HG02588 (cell line): ENCODE measurements at regions not wholly inside any gene's neighbourhood (a gene's known extent, or its start where the extent isn't known, plus 50 kb on each side); places are given as distances from the start of the nearest gene placed in this dataset.

Source experiments
- ATAC-seq: cut with Tn5 transposase; IDR thresholded peaks from one replicate; pipeline ENCODE4 v1.9.1; 2021; ENCODE audit warnings: mild to moderate bottlenecking, moderate library complexity; ENCODE audit not compliant: unreplicated experiment

DNA sequence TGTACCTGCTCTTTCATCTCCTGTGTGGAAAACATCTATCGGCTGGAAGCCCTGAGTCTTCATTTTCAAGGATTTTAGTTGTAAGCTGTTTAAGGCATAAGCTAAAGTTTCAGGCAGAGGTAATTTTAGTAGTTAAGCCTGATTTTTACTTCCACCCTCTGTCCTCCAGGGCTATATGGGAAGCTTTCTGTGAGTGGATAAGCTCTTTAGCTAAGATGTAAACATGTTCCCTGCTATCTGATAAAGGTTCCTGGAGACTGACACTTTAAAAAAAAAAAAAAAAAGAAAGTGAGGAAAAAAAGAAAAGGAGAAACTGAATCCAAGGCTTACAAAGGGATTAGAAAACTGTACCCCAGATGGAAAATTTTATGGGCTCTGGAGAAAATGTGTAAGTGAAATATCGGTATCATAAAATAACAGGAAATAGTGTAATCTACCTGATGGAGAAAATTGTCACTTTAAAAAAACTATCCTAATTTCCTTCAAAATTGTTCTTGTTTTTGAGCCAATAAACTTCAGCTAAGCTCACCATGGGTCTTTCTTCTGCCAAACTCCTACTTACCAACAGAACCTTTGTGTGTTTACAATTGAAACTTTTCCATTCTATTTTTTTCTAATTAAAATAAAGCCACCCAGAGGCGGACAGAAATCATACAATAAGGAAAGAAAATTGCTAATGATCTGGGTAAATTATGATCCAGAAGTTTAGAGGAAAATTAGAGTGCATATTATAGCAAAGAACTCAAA, 180.5 kb downstream of the TGFB2 start:
- ATAC-seq: no peak

DNA sequence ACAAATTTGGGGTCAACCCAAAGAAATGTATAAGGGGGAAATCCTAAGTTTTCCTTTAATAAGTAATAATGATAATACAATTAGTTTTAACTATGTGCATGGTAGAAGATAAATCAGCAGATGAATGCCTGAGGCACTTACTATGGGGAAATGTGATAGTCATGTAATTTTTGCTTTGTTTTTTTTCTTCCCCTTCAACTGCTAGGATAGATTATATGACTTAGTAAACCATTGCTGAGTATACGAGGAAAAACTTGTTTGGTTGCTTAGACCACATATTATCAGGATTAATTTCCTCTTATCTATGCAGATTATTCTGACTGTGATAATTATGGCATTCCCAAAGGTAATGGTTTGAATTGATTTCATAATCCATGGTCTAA, 181.1 kb downstream of the TGFB2 start:
- ATAC-seq: no peak

DNA sequence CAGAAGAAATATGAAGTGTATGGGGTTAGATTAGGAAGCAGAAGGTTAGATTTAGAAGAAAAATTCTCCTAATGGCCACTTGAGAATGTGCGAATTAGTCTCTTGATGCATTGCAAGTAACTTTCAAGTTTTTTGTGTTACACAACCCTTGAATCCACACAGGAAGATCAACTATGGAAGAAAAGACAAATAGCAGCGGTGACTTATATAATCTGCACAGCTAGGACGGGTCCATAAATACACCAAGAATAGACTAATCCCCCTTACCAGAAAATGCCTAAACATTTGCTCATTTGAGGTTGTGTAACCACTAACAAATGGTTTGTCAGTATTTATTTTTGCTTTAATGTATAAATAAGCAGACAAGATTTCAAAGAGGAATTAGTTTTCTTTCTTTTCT, 182.6 kb downstream of the TGFB2 start:
- ATAC-seq: no peak

DNA sequence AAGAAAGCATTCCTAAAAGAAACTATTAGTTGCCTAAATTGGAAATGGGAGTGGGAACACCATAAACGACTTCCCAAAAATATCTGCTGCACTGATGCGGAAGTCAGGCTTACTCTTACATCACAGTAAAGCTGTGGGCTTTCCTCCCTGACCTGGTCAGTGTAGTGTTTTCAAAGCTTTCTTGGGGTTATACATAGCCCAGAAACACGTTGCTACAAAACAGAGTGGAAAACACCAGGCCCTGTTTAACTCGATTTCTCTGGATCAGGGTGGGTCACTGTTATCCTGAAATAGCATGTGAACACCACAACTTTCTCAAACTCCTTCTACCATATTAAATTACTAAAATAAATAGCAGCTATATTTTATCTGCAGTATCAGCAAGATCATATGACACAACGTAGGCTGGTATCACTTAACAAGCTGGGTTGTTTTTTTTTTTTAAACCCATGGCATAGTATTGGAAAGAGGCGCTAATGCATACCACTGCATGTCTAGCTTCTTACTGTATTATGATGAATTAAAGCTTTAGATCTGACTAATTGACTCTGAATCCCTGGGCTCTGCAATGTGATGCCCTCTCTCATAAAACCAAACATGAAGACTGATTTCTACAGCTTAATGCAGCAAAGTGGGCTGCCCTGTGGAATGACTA, 184.6 kb downstream of the TGFB2 start:
- ATAC-seq: no peak

- ATAC-seq: no peak
Observed at GRCh38 chr1:218531936-218532335, 186.8 kb downstream of the TGFB2 start.

DNA sequence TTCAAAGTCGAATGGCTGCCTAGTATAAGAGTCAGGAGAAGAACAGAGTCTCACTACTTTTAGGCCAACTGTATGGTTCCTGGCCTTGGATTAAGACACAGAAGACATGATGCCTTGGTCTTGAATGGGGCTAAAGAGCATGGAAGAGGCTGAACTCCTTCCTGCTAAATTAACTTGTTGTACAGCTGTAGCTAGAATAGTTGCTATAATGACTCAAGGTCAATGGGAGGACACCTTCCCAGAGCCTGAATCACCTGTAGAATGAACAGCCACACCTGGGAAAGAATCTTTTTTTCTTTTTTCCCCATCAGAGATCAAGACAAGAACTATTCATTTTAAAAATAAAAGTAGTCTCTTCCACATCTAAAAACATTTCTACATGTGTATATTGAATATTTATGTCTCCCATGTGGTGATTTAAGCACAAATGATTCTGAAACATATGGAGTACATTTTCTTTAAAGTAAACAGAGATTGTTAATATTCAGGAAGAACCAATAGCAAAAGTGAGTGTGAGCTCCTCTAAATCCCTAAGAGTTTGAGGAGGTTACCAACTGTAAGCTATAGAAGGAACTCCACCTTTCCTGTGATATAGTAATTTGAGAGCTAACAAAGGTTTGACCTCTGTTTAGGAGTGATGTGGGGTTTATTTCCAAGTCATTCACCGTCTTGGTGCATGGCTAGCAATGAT, 191.3 kb downstream of the TGFB2 start:
- ATAC-seq: no peak

- no peak for ATAC-seq
Observed at GRCh38 chr1:218537122-218537913, 192.2 kb downstream of the TGFB2 start.

DNA sequence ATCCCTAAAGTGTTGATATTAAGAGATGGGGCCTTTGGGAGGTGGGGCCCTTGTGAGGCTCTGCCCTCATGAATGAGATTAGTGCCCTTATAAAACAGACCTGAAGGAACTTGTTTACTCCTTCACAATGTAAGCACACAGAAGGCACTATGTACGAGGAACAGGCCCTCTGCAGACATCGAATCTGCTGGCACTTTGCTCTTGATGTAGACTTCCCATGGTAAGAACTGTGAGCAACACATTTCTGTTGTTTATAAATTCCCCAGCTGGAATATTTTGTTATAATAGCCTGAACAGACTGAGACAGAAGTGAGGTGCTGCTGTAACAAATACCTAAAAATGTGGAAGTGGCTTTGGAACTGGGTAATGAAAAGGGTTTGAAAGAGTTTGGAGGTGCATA, 193.2 kb downstream of the TGFB2 start:
- no peak for ATAC-seq

DNA sequence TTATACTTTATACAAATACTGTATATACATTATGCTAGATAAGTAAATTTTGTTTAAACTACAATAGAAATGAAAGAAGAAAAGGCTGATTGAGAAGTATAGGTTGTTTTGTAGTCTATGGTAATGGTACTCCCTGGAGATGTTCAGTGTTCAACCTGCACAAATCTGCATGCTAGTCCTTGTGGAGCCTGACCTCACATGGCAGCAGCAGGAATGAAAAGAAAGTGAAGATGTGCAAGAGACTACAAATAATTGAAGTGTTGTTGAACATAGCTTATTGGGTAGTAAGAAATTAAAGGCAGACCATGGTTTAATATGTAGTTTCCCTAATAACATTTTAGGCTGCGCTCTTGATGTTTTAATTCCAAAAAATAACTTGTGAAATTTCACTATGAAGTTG, 201.2 kb downstream of the TGFB2 start:
- ATAC-seq: no peak

- no peak for ATAC-seq
Observed at GRCh38 chr1:218547957-218548730, 203.0 kb downstream of the TGFB2 start.

DNA sequence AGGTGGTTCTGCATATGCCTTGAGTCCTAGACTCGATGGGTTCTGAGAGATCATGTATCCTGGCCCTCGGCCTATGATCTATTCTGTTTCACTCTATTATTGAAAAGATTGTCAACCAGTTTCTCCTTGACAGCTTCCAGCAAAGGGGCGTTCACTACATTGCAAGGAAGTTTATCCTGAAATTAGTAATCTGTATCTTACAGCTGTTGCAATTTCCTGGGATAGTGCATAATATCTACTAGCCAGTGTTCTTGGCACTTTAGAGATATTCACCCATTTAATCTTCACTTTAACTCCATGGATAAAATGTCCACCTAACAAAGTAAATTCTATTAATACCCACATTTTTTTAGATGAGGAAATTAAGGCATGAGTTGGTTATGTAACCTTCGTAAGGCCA, 203.6 kb downstream of the TGFB2 start:
- no peak for ATAC-seq

DNA sequence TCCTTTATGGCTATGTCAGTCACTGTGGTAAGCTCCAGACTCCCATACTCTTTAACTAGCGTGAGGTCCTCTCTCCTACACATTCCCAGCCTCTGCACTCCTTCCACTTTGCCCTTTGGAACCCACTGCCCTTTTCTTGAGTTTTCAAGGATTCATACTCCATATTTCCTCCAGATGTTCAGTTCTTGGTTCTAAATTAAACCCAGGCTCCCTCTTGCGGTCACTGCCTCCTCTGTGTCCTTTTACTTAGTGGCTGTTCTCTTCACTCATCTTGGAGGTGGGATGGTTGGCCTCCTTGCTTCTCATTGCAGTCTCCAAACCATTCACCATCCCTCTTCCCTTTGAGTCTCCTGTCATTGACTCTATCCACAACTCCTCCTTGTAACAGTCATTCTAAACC, 208.1 kb downstream of the TGFB2 start:
- no peak for ATAC-seq

DNA sequence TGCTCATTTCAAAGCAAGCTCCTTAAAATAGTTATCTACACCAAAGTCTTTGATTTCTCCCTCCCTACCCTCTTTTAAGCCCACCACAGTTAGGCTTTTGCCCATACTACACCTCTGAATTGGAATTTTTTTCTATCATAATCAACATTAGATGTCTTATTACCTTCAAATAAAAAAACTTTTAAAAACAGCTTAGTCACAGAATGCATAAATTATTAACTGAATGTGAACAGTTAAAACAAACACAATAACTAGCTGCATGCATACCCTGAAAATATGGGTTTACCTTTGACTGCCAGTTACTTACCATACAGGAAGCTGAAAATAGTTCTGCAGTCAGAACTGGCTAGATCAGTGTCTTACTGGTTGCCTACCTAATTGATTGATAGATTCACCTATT, 210.9 kb downstream of the TGFB2 start:
- no peak for ATAC-seq

- ATAC-seq: no peak
Observed at GRCh38 chr1:218557731-218558130, 212.6 kb downstream of the TGFB2 start.

DNA sequence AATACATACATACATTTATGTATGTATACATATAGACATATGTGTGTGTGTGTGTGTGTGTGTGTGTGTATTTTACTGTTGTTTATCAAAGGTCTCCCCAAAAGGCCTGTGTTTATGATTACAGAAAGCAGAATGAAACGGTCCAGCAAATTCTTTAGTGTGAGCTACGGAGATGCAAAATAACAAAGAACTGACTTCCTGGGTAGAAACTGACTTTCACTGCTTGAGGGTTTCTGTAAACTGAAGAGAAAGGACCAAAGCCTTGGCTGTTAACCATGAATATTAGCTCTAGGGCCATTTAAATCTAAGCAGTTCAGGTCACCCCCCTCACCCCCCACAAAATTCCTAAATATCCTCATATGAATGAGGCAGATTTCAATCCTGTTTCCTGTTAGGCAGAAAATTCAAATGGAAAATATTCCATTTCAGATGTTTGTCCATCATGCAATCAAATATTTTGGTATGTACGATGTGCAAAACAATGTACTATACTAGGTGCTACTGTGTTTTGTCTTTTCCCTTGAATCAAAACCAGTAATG, 213.2 kb downstream of the TGFB2 start:
- ATAC-seq: no peak

GRCh38 chr1:218565377-218565776, 220.2 kb downstream of the TGFB2 start:
- ATAC-seq: no peak

DNA sequence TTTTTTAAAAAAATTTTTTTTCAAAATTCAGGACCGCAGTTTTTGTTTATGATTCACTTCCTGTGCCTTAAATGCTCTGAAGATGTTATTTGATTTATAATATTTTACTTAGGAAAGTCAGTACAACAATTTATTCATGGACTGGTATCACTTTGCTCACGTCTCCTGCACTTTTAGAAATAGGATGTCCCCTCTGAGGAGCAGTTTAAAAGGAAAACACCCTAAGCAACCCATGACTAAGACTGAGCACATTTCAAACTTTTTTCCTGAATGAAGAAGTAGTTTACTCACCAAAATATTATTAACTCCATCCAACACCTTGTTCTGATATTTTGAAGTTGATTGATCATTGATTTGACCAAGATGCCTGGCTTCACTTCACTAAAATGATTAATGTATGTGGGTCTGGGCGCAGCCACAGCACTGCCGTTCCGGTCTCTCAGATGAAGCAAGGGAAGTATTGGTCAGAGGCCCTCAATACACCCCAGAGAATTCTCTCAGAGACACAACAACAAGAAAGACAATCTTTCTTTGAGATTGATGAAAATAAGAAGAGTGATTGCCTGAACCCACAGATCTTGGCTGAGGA, 223.9 kb downstream of the TGFB2 start:
- no peak for ATAC-seq

DNA sequence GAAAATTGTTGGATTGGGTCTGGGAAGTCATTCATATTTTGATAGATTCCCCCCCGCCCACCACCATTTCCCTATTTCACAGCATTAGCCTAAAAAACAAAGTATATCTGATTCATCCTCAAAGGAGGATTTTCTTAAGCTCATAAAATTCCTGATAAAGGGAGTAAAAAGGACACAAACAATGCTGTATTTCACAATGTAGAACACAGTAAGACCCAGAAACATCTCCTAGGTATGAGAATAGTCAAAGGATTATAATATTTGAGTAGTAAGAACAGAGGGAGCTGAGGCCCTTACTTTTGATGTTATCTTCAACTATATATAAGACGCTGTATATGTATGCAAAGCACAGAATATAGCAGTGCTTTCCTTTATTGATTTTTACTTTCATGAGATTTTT, 225.3 kb downstream of the TGFB2 start:
- ATAC-seq: no peak

- ATAC-seq: no peak
Observed at GRCh38 chr1:218571491-218571890, 226.4 kb downstream of the TGFB2 start.

DNA sequence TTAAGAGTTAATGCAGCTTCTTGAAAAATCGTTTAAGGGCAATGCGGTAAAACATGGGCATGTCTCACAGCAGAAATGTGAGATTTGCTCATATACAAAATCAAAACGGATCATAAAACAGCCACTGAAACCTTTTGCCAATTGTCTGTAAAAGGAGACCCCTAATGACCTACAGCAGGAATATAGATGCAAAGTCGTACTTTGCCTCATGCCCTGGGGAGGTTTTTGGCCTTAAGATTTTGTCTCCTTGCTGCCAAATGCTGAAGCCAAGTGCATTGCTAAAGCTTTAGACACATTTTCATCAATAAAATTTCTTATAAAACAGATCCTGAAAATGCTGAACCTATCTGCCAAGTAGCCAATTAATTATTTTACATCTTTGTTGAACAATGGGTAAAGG, 226.9 kb downstream of the TGFB2 start:
- ATAC-seq: no peak
